NCI-H446 treated with DMSO at 0.1 percent for 48 hours (cell line): ENCODE measurements at regions not wholly inside any gene's neighbourhood (a gene's known extent, or its start where the extent isn't known, plus 50 kb on each side); places are given as distances from the start of the nearest gene placed in this dataset.
A peak's percentile ranks its signal among the peaks of the same experiment; 100 is the strongest.

Experiments used
- DNase-seq: peaks from one replicate; lab custom pipeline; 2025; lab: John Stamatoyannopoulos, UW

GRCh38 chr3:24763393-24763792, 268.7 kb upstream of the THRB start:
- DNase-seq, result no peak

GRCh38 chr3:24764236-24764915, 269.7 kb upstream of the THRB start:
- DNase-seq, result peak; percentile 53

- peak; percentile 14 for DNase-seq
These were observed 270.7 kb upstream of the THRB start for GRCh38 chr3:24765399-24765798.

GRCh38 chr3:24769918-24770317, 275.3 kb upstream of the THRB start:
- no peak for DNase-seq

- DNase-seq, result peak; percentile 52
These were observed 279.1 kb upstream of the THRB start for GRCh38 chr3:24773798-24774197.

GRCh38 chr3:24780991-24781390, 286.3 kb upstream of the THRB start:
- DNase-seq, result no peak

- DNase-seq, result no peak
These were observed 286.8 kb upstream of the THRB start for GRCh38 chr3:24781454-24781853.

- no peak for DNase-seq
These were observed 299.2 kb upstream of the THRB start for GRCh38 chr3:24793896-24794295.

GRCh38 chr3:24802614-24803013, 308.0 kb upstream of the THRB start:
- no peak for DNase-seq

GRCh38 chr3:24804095-24804494, 309.4 kb upstream of the THRB start:
- no peak for DNase-seq

GRCh38 chr3:24810881-24811280, 316.2 kb upstream of the THRB start:
- DNase-seq, result no peak

- no peak for DNase-seq
These were observed 317.5 kb upstream of the THRB start for GRCh38 chr3:24812116-24812515.

- DNase-seq, result no peak
These were observed 323.4 kb upstream of the THRB start for GRCh38 chr3:24818055-24818454.

GRCh38 chr3:24828011-24828410, 333.4 kb upstream of the THRB start:
- DNase-seq, result no peak

- DNase-seq, result peak; percentile 63
These were observed 333.9 kb upstream of the THRB start for GRCh38 chr3:24828551-24828950.

GRCh38 chr3:24829011-24829581, 334.4 kb upstream of the THRB start:
- peak; percentile 66 for DNase-seq

- DNase-seq, result no peak
These were observed 335.1 kb upstream of the THRB start for GRCh38 chr3:24829629-24830229.

- DNase-seq, result no peak
These were observed 335.8 kb upstream of the THRB start for GRCh38 chr3:24830230-24831152.

- no peak for DNase-seq
These were observed 336.6 kb upstream of the THRB start for GRCh38 chr3:24831221-24831620.

- no peak for DNase-seq
These were observed 338.2 kb upstream of the THRB start for GRCh38 chr3:24832891-24833290.

GRCh38 chr3:24834442-24834841, 339.8 kb upstream of the THRB start:
- DNase-seq, result no peak

- DNase-seq, result no peak
These were observed 340.9 kb upstream of the THRB start for GRCh38 chr3:24835510-24835909.

- no peak for DNase-seq
These were observed 343.0 kb upstream of the THRB start for GRCh38 chr3:24837601-24838000.
